Neural progenitor cell (in vitro differentiated cells): ENCODE measurements at regions not wholly inside any gene's neighbourhood (a gene's known extent, or its start where the extent isn't known, plus 50 kb on each side); places are given as distances from the start of the nearest gene placed in this dataset.

Source experiments
- DNase-seq: peaks from one replicate; pipeline ENCODE4 v3.0.0-alpha.2; 2016; ENCODE audit warnings: low spot score
- H2AFZ ChIP-seq: fragments of 200-600 bp; sonication (generic); replicated peaks from 2 replicates; pipeline ENCODE4 v1.6.1; 2016; ENCODE audit warnings: antibody characterized with exemption
- H3F3A ChIP-seq: fragments of 200-600 bp; sonication (generic); 2 replicates; pipeline ENCODE4 v1.6.1; 2016; ENCODE audit warnings: antibody characterized with exemption, low read depth
- H3K27ac ChIP-seq: fragments of 200-600 bp; sonication (generic); 2 replicates; pipeline ENCODE4 v1.5.1; 2016; ENCODE audit warnings: mild to moderate bottlenecking
- H3K27me3 ChIP-seq: fragments of 200-600 bp; sonication (generic); 2 replicates; pipeline ENCODE4 v1.6.1; 2016; ENCODE audit warnings: mild to moderate bottlenecking, moderate library complexity
- H3K36me3 ChIP-seq: fragments of 200-600 bp; sonication (generic); 2 replicates; pipeline ENCODE4 v1.5.1; 2016
- H3K4me1 ChIP-seq: fragments of 200-600 bp; sonication (generic); 2 replicates; pipeline ENCODE4 v1.6.1; 2016; ENCODE audit warnings: mixed run types
- H3K4me2 ChIP-seq: fragments of 200-600 bp; sonication (generic); 2 replicates; pipeline ENCODE4 v1.6.1; 2016
- H3K4me3 ChIP-seq: fragments of 200-600 bp; sonication (generic); 2 replicates; pipeline ENCODE4 v1.5.1; 2016
- H3K79me2 ChIP-seq: fragments of 200-600 bp; sonication (generic); 2 replicates; pipeline ENCODE4 v1.6.1; 2016; ENCODE audit warnings: low read depth
- H3K9ac ChIP-seq: fragments of 200-600 bp; sonication (generic); 2 replicates; pipeline ENCODE4 v1.6.1; 2016
- H3K9me3 ChIP-seq: fragments of 200-600 bp; sonication (generic); 2 replicates; pipeline ENCODE4 v1.5.1; 2016; ENCODE audit warnings: low read depth
- H4K20me1 ChIP-seq: fragments of 200-600 bp; sonication (generic); 2 replicates; pipeline ENCODE4 v1.6.1; 2016; ENCODE audit warnings: low read depth
- H3K27ac Mint-ChIP-seq: 3 replicates; pipeline ENCODE4 v1.8.0; 2021; ENCODE audit warnings: mixed read lengths
- H3K27me3 Mint-ChIP-seq: 2 replicates; pipeline ENCODE4 v1.8.0; 2022; ENCODE audit warnings: low read depth, mild to moderate bottlenecking, inconsistent platforms, moderate library complexity, mixed read lengths; ENCODE audit not compliant: insufficient read depth
- H3K36me3 Mint-ChIP-seq: 3 replicates; pipeline ENCODE4 v1.8.0; 2021; ENCODE audit warnings: mixed read lengths
- H3K4me1 Mint-ChIP-seq: 3 replicates; pipeline ENCODE4 v1.8.0; 2021; ENCODE audit warnings: mixed read lengths
- H3K4me3 Mint-ChIP-seq: 3 replicates; pipeline ENCODE4 v1.8.0; 2021; ENCODE audit warnings: mild to moderate bottlenecking, moderate library complexity, mixed read lengths
- H3K9me3 Mint-ChIP-seq: 3 replicates; pipeline ENCODE4 v1.8.0; 2020; ENCODE audit warnings: mixed read lengths
- EZH2 ChIP-seq: fragments of 200-600 bp; sonication (generic); IDR thresholded peaks from 2 replicates; pipeline ENCODE4 v1.6.1; 2017; ENCODE audit warnings: antibody characterized with exemption, mild to moderate bottlenecking, moderate library complexity
- EZH2phosphoT487 ChIP-seq: fragments of 200-600 bp; sonication (generic); IDR thresholded peaks from 2 replicates; pipeline ENCODE4 v1.6.1; 2017; ENCODE audit warnings: antibody characterized with exemption
- TF ChIP-seq, protein P1 (sequence below): fragments of 200-600 bp; sonication (generic); IDR thresholded peaks from 2 replicates; pipeline ENCODE4 v1.5.1; 2017; ENCODE audit warnings: antibody characterized with exemption, mild to moderate bottlenecking

DNA sequence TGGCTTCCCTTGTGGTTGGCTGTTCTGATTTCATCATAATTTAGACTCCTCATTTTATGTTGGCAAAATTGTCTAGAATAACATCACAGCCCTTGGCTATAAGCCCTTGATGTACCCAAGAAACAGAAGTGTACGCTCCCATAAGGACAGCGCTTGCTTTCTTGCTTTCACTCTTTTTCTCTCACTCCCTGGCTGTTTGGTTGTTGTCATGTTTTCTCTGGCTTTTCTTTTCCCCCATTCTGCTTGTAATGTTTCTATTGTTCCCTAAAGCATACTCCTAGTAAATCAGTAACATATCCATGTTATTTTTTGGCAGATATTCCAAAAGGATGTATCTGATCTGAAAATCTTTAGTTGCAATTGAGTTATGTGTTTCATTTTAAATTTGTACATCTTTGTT, 530.5 kb downstream of the NOVA1 start:
- H3K4me3 ChIP-seq, result no peak overlapping the region
- H3K4me2 ChIP-seq, result no peak overlapping the region
- DNase-seq, result no peak
- no peaks in the 10 kb centered on the region for H3F3A ChIP-seq
- H3K9me3 ChIP-seq, result no peaks in the 10 kb centered on the region
- TF ChIP-seq EZH2phosphoT487 (no peak), EZH2 (no peak)
- TF ChIP-seq, protein P1, sequence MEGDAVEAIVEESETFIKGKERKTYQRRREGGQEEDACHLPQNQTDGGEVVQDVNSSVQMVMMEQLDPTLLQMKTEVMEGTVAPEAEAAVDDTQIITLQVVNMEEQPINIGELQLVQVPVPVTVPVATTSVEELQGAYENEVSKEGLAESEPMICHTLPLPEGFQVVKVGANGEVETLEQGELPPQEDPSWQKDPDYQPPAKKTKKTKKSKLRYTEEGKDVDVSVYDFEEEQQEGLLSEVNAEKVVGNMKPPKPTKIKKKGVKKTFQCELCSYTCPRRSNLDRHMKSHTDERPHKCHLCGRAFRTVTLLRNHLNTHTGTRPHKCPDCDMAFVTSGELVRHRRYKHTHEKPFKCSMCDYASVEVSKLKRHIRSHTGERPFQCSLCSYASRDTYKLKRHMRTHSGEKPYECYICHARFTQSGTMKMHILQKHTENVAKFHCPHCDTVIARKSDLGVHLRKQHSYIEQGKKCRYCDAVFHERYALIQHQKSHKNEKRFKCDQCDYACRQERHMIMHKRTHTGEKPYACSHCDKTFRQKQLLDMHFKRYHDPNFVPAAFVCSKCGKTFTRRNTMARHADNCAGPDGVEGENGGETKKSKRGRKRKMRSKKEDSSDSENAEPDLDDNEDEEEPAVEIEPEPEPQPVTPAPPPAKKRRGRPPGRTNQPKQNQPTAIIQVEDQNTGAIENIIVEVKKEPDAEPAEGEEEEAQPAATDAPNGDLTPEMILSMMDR, result no peak
- H3K9ac ChIP-seq, result no peak overlapping the region
- H3K27me3 Mint-ChIP-seq, result no peaks in the 10 kb centered on the region
- no peaks in the 10 kb centered on the region for H3K9me3 Mint-ChIP-seq
- H3K79me2 ChIP-seq, result no peaks in the 10 kb centered on the region
- no peaks in the 10 kb centered on the region for H3K36me3 ChIP-seq
- no peak overlapping the region for H3K4me3 Mint-ChIP-seq
- H3K27ac ChIP-seq, result no peak overlapping the region
- peak overlapping the region; percentile 26 for H2AFZ ChIP-seq
- H3K27ac Mint-ChIP-seq, result peak overlapping the region; percentile 13
- peaks cover 2% of the 10 kb centered on the region for H3K4me1 ChIP-seq
- H3K27me3 ChIP-seq, result no peaks in the 10 kb centered on the region
- H3K36me3 Mint-ChIP-seq, result no peaks in the 10 kb centered on the region
- no peaks in the 10 kb centered on the region for H4K20me1 ChIP-seq
- peaks cover 40% of the 10 kb centered on the region for H3K4me1 Mint-ChIP-seq

DNA sequence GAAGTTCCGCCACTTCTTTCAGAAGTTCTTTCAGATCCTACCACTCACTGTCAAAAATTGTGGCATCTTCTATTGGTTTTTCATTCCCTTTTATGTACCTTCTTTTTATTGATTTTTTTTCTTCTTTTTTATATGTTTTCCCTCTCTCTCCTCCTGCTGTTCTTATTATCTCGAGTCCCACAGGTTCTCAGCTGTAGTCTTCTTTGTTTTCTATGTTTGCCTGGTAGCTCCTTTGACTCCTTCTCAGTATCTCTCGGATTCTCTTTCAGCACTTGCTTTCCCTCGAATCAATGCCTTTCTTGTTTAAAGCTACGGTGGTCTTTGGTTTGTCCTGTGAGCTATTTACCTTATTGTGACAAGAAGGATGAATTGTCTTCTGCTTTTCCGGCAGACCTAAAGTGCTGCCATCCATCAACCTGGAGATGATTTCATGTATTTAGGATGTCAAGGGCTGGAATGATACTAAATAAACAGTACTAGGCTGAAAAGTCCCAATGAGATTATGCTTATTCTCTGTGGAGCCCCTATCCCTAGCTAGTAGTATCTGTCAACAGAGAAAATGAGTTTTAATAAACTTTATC, 541.7 kb downstream of the NOVA1 start:
- no peaks in the 10 kb centered on the region for H3K9me3 ChIP-seq
- no peak overlapping the region for H2AFZ ChIP-seq
- H3K9me3 Mint-ChIP-seq, result peaks cover 31% of the 10 kb centered on the region
- H3K4me3 Mint-ChIP-seq, result no peak overlapping the region
- H4K20me1 ChIP-seq, result no peaks in the 10 kb centered on the region
- no peaks in the 10 kb centered on the region for H3K79me2 ChIP-seq
- peaks cover 15% of the 10 kb centered on the region for H3K36me3 Mint-ChIP-seq
- H3K27ac ChIP-seq, result no peak overlapping the region
- H3K27me3 Mint-ChIP-seq, result peaks cover 11% of the 10 kb centered on the region
- H3K9ac ChIP-seq, result no peak overlapping the region
- H3F3A ChIP-seq, result peaks cover 7% of the 10 kb centered on the region
- no peaks in the 10 kb centered on the region for H3K36me3 ChIP-seq
- peaks cover 15% of the 10 kb centered on the region for H3K4me1 Mint-ChIP-seq
- TF ChIP-seq EZH2 (no peak), EZH2phosphoT487 (no peak)
- TF ChIP-seq, protein P1, result no peak
- H3K27me3 ChIP-seq, result no peaks in the 10 kb centered on the region
- peak overlapping the region; percentile 38 for H3K27ac Mint-ChIP-seq
- peak overlapping the region; percentile 35 for H3K4me2 ChIP-seq
- no peak overlapping the region for H3K4me3 ChIP-seq
- H3K4me1 ChIP-seq, result peaks cover 13% of the 10 kb centered on the region
- peak; percentile 34 for DNase-seq

- no peaks in the 10 kb centered on the region for H3K79me2 ChIP-seq
- DNase-seq, result no peak
- H3K4me3 ChIP-seq, result no peak overlapping the region
- H3K36me3 Mint-ChIP-seq, result peaks cover 19% of the 10 kb centered on the region
- no peak overlapping the region for H3K9ac ChIP-seq
- no peak overlapping the region for H2AFZ ChIP-seq
- H3K4me1 ChIP-seq, result peaks cover 15% of the 10 kb centered on the region
- H3K27me3 ChIP-seq, result no peaks in the 10 kb centered on the region
- H3K27me3 Mint-ChIP-seq, result no peaks in the 10 kb centered on the region
- no peaks in the 10 kb centered on the region for H4K20me1 ChIP-seq
- H3K9me3 Mint-ChIP-seq, result no peaks in the 10 kb centered on the region
- no peaks in the 10 kb centered on the region for H3K36me3 ChIP-seq
- H3K4me1 Mint-ChIP-seq, result peaks cover 13% of the 10 kb centered on the region
- no peak overlapping the region for H3K4me2 ChIP-seq
- no peaks in the 10 kb centered on the region for H3K9me3 ChIP-seq
- no peak overlapping the region for H3K27ac Mint-ChIP-seq
- TF ChIP-seq EZH2 (no peak), EZH2phosphoT487 (no peak)
- TF ChIP-seq, protein P1, result no peak
- no peaks in the 10 kb centered on the region for H3F3A ChIP-seq
- no peak overlapping the region for H3K4me3 Mint-ChIP-seq
- no peak overlapping the region for H3K27ac ChIP-seq
Observed at GRCh38 chr14:26032348-26032747, 565.5 kb downstream of the NOVA1 start.
